ENCODE measurements at regions not wholly inside any gene's neighbourhood (a gene's known extent, or its start where the extent isn't known, plus 50 kb on each side); places are given as distances from the start of the nearest gene placed in this dataset.

DNA sequence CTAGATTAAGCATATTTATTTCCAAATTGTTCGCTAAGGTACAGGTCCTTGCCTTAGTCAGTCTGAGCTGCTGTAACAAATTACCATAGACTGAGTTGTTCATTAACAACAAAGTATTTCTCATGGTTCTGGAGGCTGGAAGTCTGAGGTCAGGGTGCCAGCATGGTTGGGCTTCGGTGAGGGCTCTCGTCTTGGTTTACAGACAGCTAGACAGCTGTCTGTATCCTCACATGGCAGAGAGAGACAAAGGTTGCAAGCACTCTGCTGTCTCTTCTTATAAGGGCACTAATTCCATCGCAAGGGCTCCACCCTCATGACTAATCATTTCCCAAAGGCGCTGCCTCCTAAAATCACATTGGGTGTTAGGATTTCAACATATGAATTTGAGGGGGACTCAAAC lies 115.3 kb upstream of the GMDS start:
- TF ChIP-seq CTCF (IDR thresholded peaks at IDR 0.05) = no peak
- no peak for TF ChIP-seq POLR2A (IDR thresholded peaks at IDR 0.05)
